ENCODE measurements at regions not wholly inside any gene's neighbourhood (a gene's known extent, or its start where the extent isn't known, plus 50 kb on each side); places are given as distances from the start of the nearest gene placed in this dataset.

- CTCF ChIA-PET = no interaction called here
- no peak for ATAC-seq
- no TSS peak for BruUV-seq (replicated peaks)
- H3K27ac ChIP-seq (ENCODE audit: low read length) = no peak overlapping the region
- intact Hi-C loops (cut with micrococcal nuclease; ENCODE audit: unreplicated experiment) = no loop called here
- POLR2A ChIA-PET = no interaction called here
- no peaks in the 10 kb centered on the region for H3K4me1 ChIP-seq (ENCODE audit: control insufficient read depth, insufficient read depth, low read length)
- H3K4me3 ChIP-seq (ENCODE audit: low read depth in 2 of 2, low read length in 2 of 2) = no peak overlapping the region
- DNase-seq (ENCODE audit: low read depth, low spot score) = no peak
- TF ChIP-seq POLR2AphosphoS5 (IDR thresholded peaks at IDR 0.05; ENCODE audit: low read depth, low read length) = no peak
- TF ChIP-seq, protein P1, sequence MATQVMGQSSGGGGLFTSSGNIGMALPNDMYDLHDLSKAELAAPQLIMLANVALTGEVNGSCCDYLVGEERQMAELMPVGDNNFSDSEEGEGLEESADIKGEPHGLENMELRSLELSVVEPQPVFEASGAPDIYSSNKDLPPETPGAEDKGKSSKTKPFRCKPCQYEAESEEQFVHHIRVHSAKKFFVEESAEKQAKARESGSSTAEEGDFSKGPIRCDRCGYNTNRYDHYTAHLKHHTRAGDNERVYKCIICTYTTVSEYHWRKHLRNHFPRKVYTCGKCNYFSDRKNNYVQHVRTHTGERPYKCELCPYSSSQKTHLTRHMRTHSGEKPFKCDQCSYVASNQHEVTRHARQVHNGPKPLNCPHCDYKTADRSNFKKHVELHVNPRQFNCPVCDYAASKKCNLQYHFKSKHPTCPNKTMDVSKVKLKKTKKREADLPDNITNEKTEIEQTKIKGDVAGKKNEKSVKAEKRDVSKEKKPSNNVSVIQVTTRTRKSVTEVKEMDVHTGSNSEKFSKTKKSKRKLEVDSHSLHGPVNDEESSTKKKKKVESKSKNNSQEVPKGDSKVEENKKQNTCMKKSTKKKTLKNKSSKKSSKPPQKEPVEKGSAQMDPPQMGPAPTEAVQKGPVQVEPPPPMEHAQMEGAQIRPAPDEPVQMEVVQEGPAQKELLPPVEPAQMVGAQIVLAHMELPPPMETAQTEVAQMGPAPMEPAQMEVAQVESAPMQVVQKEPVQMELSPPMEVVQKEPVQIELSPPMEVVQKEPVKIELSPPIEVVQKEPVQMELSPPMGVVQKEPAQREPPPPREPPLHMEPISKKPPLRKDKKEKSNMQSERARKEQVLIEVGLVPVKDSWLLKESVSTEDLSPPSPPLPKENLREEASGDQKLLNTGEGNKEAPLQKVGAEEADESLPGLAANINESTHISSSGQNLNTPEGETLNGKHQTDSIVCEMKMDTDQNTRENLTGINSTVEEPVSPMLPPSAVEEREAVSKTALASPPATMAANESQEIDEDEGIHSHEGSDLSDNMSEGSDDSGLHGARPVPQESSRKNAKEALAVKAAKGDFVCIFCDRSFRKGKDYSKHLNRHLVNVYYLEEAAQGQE (IDR thresholded peaks at IDR 0.05; ENCODE audit: insufficient read depth in 1 of 2, low read depth in 2 of 2, low read length in 1 of 2) = no peak
- no peak for TF ChIP-seq SIN3A (IDR thresholded peaks at IDR 0.05; ENCODE audit: borderline replicate concordance, insufficient read depth, low read depth, low read length)
- no peak for TF ChIP-seq CTCF (IDR thresholded peaks at IDR 0.05)
- no peak for TF ChIP-seq TCF7L2 (IDR thresholded peaks at IDR 0.05; ENCODE audit: low read depth, low read length)
- peaks cover 2% of the 10 kb centered on the region for H3K27me3 ChIP-seq (ENCODE audit: control insufficient read depth, insufficient read depth, low read length)
- in situ Hi-C loops (cut with HindIII; ENCODE audit: low pct_unique_long_range_greater_than_20kb, low sequenced_read_pairs) = no loop called here
- no peaks in the 10 kb centered on the region for H3K36me3 ChIP-seq (ENCODE audit: control insufficient read depth, insufficient read depth, low read length)
- H3K9me3 ChIP-seq (ENCODE audit: control insufficient read depth, insufficient read depth, low read depth, low read length) = no peaks in the 10 kb centered on the region
These were observed 97.1 kb upstream of the TOP1 start for GRCh38 chr20:40931410-40932044.

DNA sequence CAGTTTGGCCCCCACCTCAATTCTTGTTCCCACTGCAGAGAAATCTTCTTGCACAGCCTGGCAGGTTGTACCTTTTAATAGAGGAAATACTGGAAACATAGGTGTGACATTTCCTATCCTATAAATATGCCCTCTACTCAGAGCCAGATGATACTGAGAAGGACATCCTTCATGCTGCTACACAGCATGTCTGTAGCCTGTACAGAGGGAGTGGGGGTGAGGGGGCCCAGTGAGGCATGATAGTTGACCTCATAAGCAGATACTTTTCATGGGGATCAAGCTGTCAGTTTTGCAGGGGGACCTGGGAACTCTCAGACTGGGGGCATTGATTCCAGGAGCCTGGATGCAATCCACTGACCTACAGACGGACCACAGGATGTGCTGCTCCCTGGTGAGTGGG is 96.2 kb upstream of the TOP1 start:
- TF ChIP-seq TCF7L2 (IDR thresholded peaks at IDR 0.05; ENCODE audit: low read depth, low read length) (no peak), CTCF (IDR thresholded peaks at IDR 0.05) (no peak), POLR2AphosphoS5 (IDR thresholded peaks at IDR 0.05; ENCODE audit: low read depth, low read length) (no peak), SIN3A (IDR thresholded peaks at IDR 0.05; ENCODE audit: borderline replicate concordance, insufficient read depth, low read depth, low read length) (no peak)
- TF ChIP-seq, protein P1 (IDR thresholded peaks at IDR 0.05; ENCODE audit: insufficient read depth in 1 of 2, low read depth in 2 of 2, low read length in 1 of 2) = no peak
- ChIA-PET CTCF (no interaction called here), POLR2A (no interaction called here)
- no peaks in the 10 kb centered on the region for H3K9me3 ChIP-seq (ENCODE audit: control insufficient read depth, insufficient read depth, low read depth, low read length)
- in situ Hi-C loops (cut with HindIII; ENCODE audit: low pct_unique_long_range_greater_than_20kb, low sequenced_read_pairs) = no loop called here
- H3K36me3 ChIP-seq (ENCODE audit: control insufficient read depth, insufficient read depth, low read length) = no peaks in the 10 kb centered on the region
- H3K27me3 ChIP-seq (ENCODE audit: control insufficient read depth, insufficient read depth, low read length) = no peaks in the 10 kb centered on the region; the same call in 1 of the 2 replicates
- intact Hi-C loops (cut with micrococcal nuclease; ENCODE audit: unreplicated experiment) = no loop called here
- H3K27ac ChIP-seq (ENCODE audit: low read length) = no peak overlapping the region
- ATAC-seq (no peak), DNase-seq (ENCODE audit: low read depth, low spot score) (no peak)
- no peaks in the 10 kb centered on the region for H3K4me1 ChIP-seq (ENCODE audit: control insufficient read depth, insufficient read depth, low read length)
- BruUV-seq (replicated peaks) = no TSS peak
- H3K4me3 ChIP-seq (ENCODE audit: low read depth in 2 of 2, low read length in 2 of 2) = no peak overlapping the region

Measured in Panc1 (cell line).